ENCODE measurements at regions not wholly inside any gene's neighbourhood (a gene's known extent, or its start where the extent isn't known, plus 50 kb on each side); places are given as distances from the start of the nearest gene placed in this dataset.

DNA sequence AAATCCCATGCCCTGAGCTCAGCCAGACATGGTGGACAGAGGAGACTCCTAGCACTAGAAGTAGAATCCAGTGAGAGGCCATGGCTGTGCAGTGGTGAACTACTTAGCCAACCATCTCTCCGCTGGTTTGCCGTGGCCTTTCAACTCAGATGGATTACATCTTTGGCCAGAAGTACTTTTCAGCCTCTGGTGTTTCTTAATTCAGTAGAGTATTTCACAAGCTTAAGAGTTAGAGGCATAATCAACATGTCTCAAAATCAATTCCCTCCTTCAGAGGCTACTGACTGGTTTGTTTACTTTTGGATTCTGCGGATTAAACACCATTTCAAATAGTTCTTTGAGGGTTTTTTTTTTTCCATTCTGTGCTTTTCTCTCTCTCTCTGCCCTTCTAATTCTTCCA is 91.1 kb upstream of the PGRMC2 start:
- CTCF ChIA-PET (ENCODE audit: unreplicated experiment): no interaction called here
- Histone ChIP-seq H3K9me3 (ENCODE audit: low read length) (no peaks in the 10 kb centered on the region), H4K20me1 (ENCODE audit: insufficient read depth, low read length) (no peaks in the 10 kb centered on the region), H3K4me3 (ENCODE audit: low read depth, low read length, poor library complexity, severe bottlenecking) (no peak overlapping the region), H3K36me3 (ENCODE audit: insufficient read depth, low read length) (no peaks in the 10 kb centered on the region), H3K4me2 (ENCODE audit: low read length) (no peak overlapping the region), H3K79me2 (ENCODE audit: insufficient read depth, low read depth, low read length) (no peaks in the 10 kb centered on the region), H2AFZ (ENCODE audit: low read length) (no peak overlapping the region), H3K9me2 (ENCODE audit: insufficient read depth, low read length) (no peaks in the 10 kb centered on the region), H3K27ac (ENCODE audit: low read depth, low read length, poor library complexity, severe bottlenecking) (no peak overlapping the region), H3K4me1 (ENCODE audit: insufficient read depth, low read length, poor library complexity, severe bottlenecking) (no peaks in the 10 kb centered on the region)
- POLR2A ChIA-PET: no interaction called here
- TF ChIP-seq EZH2phosphoT487 (IDR thresholded peaks at IDR 0.05; ENCODE audit: borderline replicate concordance, low read depth, low read length): no peak
- TF ChIP-seq, protein P1, sequence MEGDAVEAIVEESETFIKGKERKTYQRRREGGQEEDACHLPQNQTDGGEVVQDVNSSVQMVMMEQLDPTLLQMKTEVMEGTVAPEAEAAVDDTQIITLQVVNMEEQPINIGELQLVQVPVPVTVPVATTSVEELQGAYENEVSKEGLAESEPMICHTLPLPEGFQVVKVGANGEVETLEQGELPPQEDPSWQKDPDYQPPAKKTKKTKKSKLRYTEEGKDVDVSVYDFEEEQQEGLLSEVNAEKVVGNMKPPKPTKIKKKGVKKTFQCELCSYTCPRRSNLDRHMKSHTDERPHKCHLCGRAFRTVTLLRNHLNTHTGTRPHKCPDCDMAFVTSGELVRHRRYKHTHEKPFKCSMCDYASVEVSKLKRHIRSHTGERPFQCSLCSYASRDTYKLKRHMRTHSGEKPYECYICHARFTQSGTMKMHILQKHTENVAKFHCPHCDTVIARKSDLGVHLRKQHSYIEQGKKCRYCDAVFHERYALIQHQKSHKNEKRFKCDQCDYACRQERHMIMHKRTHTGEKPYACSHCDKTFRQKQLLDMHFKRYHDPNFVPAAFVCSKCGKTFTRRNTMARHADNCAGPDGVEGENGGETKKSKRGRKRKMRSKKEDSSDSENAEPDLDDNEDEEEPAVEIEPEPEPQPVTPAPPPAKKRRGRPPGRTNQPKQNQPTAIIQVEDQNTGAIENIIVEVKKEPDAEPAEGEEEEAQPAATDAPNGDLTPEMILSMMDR (conservative IDR thresholded peaks at IDR 0.05; ENCODE audit: low read length): no peak
- BruUV-seq (replicated peaks): no TSS peak
- intact Hi-C loops (cut with micrococcal nuclease; ENCODE audit: unreplicated experiment): no loop called here
- DNase-seq (ENCODE audit: low spot score): no peak

DNA sequence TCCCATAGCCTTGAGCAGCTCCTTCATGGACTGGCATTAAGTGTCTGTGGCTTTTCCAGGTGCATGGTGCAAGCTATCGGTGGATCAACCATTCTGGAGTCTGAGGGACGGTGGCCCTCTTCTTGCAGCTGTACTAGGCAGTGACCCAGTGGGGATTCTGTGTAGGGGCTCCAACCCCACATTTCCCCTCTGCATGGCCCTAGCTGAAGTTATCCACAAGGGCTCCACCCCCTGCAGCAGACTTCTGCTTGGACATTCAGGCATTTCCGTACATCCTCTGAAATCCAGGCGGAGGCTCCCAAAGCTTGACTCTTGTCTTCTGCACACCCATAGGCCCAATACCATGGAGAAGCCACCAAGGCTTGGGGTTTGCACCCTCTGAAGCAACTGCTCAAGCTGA is 89.3 kb upstream of the PGRMC2 start:
- H3K9me2 ChIP-seq (ENCODE audit: insufficient read depth, low read length): no peaks in the 10 kb centered on the region
- no TSS peak for BruUV-seq (replicated peaks)
- no peak overlapping the region for H3K4me2 ChIP-seq (ENCODE audit: low read length)
- H3K4me1 ChIP-seq (ENCODE audit: insufficient read depth, low read length, poor library complexity, severe bottlenecking): no peaks in the 10 kb centered on the region
- no peaks in the 10 kb centered on the region for H4K20me1 ChIP-seq (ENCODE audit: insufficient read depth, low read length)
- H3K9me3 ChIP-seq (ENCODE audit: low read length): no peaks in the 10 kb centered on the region
- H2AFZ ChIP-seq (ENCODE audit: low read length): no peak overlapping the region
- TF ChIP-seq, protein P1 (conservative IDR thresholded peaks at IDR 0.05; ENCODE audit: low read length): no peak
- no peak for TF ChIP-seq EZH2phosphoT487 (IDR thresholded peaks at IDR 0.05; ENCODE audit: borderline replicate concordance, low read depth, low read length)
- CTCF ChIA-PET (ENCODE audit: unreplicated experiment): no interaction called here
- POLR2A ChIA-PET: no interaction called here
- DNase-seq (ENCODE audit: low spot score): no peak
- no peak overlapping the region for H3K4me3 ChIP-seq (ENCODE audit: low read depth, low read length, poor library complexity, severe bottlenecking)
- intact Hi-C loops (cut with micrococcal nuclease; ENCODE audit: unreplicated experiment): no loop called here
- no peak overlapping the region for H3K27ac ChIP-seq (ENCODE audit: low read depth, low read length, poor library complexity, severe bottlenecking)
- H3K79me2 ChIP-seq (ENCODE audit: insufficient read depth, low read depth, low read length): no peaks in the 10 kb centered on the region
- no peaks in the 10 kb centered on the region for H3K36me3 ChIP-seq (ENCODE audit: insufficient read depth, low read length)

DNA sequence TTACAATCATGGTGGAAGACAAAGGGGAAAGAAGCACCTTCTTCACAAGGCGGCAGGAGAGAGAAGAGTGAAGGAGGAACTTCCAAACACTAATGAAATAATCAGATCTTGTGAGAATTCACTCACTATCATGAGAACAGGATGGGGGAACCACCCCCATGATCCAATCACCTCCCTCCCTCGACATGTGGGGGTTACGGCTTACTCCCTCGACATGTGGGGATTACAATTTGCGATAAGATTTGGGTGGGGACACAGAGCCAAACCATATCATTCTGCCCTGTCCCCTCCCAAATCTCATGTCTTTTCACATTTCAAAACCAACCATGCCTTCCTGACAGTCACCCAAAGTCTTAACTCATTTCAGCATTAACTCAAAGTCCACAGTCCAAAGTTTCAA is 88.7 kb upstream of the PGRMC2 start:
- no peak for TF ChIP-seq EZH2phosphoT487 (IDR thresholded peaks at IDR 0.05; ENCODE audit: borderline replicate concordance, low read depth, low read length)
- TF ChIP-seq, protein P1 (conservative IDR thresholded peaks at IDR 0.05; ENCODE audit: low read length): no peak
- Histone ChIP-seq H3K4me1 (ENCODE audit: insufficient read depth, low read length, poor library complexity, severe bottlenecking) (no peaks in the 10 kb centered on the region), H3K4me2 (ENCODE audit: low read length) (no peak overlapping the region), H3K36me3 (ENCODE audit: insufficient read depth, low read length) (no peaks in the 10 kb centered on the region), H4K20me1 (ENCODE audit: insufficient read depth, low read length) (no peaks in the 10 kb centered on the region), H3K9me2 (ENCODE audit: insufficient read depth, low read length) (no peaks in the 10 kb centered on the region), H3K79me2 (ENCODE audit: insufficient read depth, low read depth, low read length) (no peaks in the 10 kb centered on the region), H3K27ac (ENCODE audit: low read depth, low read length, poor library complexity, severe bottlenecking) (no peak overlapping the region), H3K4me3 (ENCODE audit: low read depth, low read length, poor library complexity, severe bottlenecking) (no peak overlapping the region), H3K9me3 (ENCODE audit: low read length) (no peaks in the 10 kb centered on the region), H2AFZ (ENCODE audit: low read length) (no peak overlapping the region)
- CTCF ChIA-PET (ENCODE audit: unreplicated experiment): no interaction called here
- DNase-seq (ENCODE audit: low spot score): no peak
- no TSS peak for BruUV-seq (replicated peaks)
- intact Hi-C loops (cut with micrococcal nuclease; ENCODE audit: unreplicated experiment): no loop called here
- POLR2A ChIA-PET: no interaction called here
